AG09309 (cell line): ENCODE measurements at regions not wholly inside any gene's neighbourhood (a gene's known extent, or its start where the extent isn't known, plus 50 kb on each side); places are given as distances from the start of the nearest gene placed in this dataset.

Experiments
- DNase-seq: peaks from one replicate; pipeline ENCODE4 v3.0.0-alpha.2; 2010; ENCODE audit warnings: low read depth
- H3K4me3 ChIP-seq: 2 replicates; pipeline ENCODE4 v1.5.1; 2011; ENCODE audit warnings: mild to moderate bottlenecking, low read depth, low read length, moderate library complexity; ENCODE audit not compliant: control insufficient read depth
- CTCF ChIP-seq: IDR thresholded peaks from 2 replicates; pipeline ENCODE4 v1.5.1; 2011; ENCODE audit warnings: mild to moderate bottlenecking, low read depth, low read length, inconsistent platforms; ENCODE audit not compliant: insufficient read depth, control insufficient read depth; ENCODE audit errors: missing control alignments

- TF ChIP-seq CTCF, result no peak
- no peak for DNase-seq
- no peak overlapping the region for H3K4me3 ChIP-seq
Observed at GRCh38 chr10:2048337-2048973, 311.1 kb upstream of the ADARB2 start.

GRCh38 chr10:2047679-2048078 lies 310.4 kb upstream of the ADARB2 start:
- H3K4me3 ChIP-seq, result no peak overlapping the region
- TF ChIP-seq CTCF, result no peak
- DNase-seq, result no peak

- no peak for DNase-seq
- no peak for TF ChIP-seq CTCF
- H3K4me3 ChIP-seq, result no peak overlapping the region
Observed at GRCh38 chr10:2043379-2043778, 306.1 kb upstream of the ADARB2 start.

- DNase-seq, result no peak
- TF ChIP-seq CTCF, result no peak
- no peak overlapping the region for H3K4me3 ChIP-seq
Observed at GRCh38 chr10:2038036-2038435, 300.7 kb upstream of the ADARB2 start.

- H3K4me3 ChIP-seq, result no peak overlapping the region
- no peak for DNase-seq
- no peak for TF ChIP-seq CTCF
Observed at GRCh38 chr10:2037246-2037645, 299.9 kb upstream of the ADARB2 start.

GRCh38 chr10:2036209-2036608 lies 298.9 kb upstream of the ADARB2 start:
- DNase-seq, result no peak

More at GRCh38 chr10:2036209-2036608, 298.9 kb upstream of the ADARB2 start:
- H3K4me3 ChIP-seq, result no peak overlapping the region
- no peak for TF ChIP-seq CTCF
